HG02870 (cell line): ENCODE measurements at regions not wholly inside any gene's neighbourhood (a gene's known extent, or its start where the extent isn't known, plus 50 kb on each side); places are given as distances from the start of the nearest gene placed in this dataset.

Experiments used
- ATAC-seq: cut with Tn5 transposase; IDR thresholded peaks from one replicate; pipeline ENCODE4 v1.9.1; 2021; ENCODE audit warnings: mild to moderate bottlenecking, moderate library complexity; ENCODE audit not compliant: unreplicated experiment

- no peak for ATAC-seq
These were observed 49.8 kb downstream of the PLCE1 start for GRCh38 chr10:94043431-94043990.

- no peak for ATAC-seq
These were observed 52.4 kb downstream of the PLCE1 start for GRCh38 chr10:94046098-94046497.

GRCh38 chr10:94047293-94047692 lies 53.6 kb downstream of the PLCE1 start:
- no peak for ATAC-seq

GRCh38 chr10:94049911-94050310 lies 56.2 kb downstream of the PLCE1 start:
- no peak for ATAC-seq

GRCh38 chr10:94052281-94052680 lies 58.5 kb downstream of the PLCE1 start:
- no peak for ATAC-seq

- no peak for ATAC-seq
These were observed 59.4 kb downstream of the PLCE1 start for GRCh38 chr10:94052866-94053791.

- no peak for ATAC-seq
These were observed 65.6 kb downstream of the PLCE1 start for GRCh38 chr10:94059178-94059883.

GRCh38 chr10:94061026-94061425 lies 67.3 kb downstream of the PLCE1 start:
- ATAC-seq = no peak

GRCh38 chr10:94062611-94063010 lies 68.9 kb downstream of the PLCE1 start:
- ATAC-seq = no peak

GRCh38 chr10:94065362-94065761 lies 71.6 kb downstream of the PLCE1 start:
- ATAC-seq = no peak

GRCh38 chr10:94065787-94066186 lies 72.1 kb downstream of the PLCE1 start:
- no peak for ATAC-seq

- no peak for ATAC-seq
These were observed 72.7 kb downstream of the PLCE1 start for GRCh38 chr10:94066411-94066810.

GRCh38 chr10:94069884-94070283 lies 76.2 kb downstream of the PLCE1 start:
- no peak for ATAC-seq

- no peak for ATAC-seq
These were observed 80.7 kb downstream of the PLCE1 start for GRCh38 chr10:94074462-94074861.

- ATAC-seq = no peak
These were observed 81.8 kb downstream of the PLCE1 start for GRCh38 chr10:94075506-94075905.

- no peak for ATAC-seq
These were observed 82.7 kb downstream of the PLCE1 start for GRCh38 chr10:94076325-94076841.

GRCh38 chr10:94077042-94077441 lies 83.3 kb downstream of the PLCE1 start:
- no peak for ATAC-seq

GRCh38 chr10:94080108-94080507 lies 86.4 kb downstream of the PLCE1 start:
- ATAC-seq = no peak

- ATAC-seq = no peak
These were observed 90.0 kb downstream of the PLCE1 start for GRCh38 chr10:94083662-94084265.

- ATAC-seq = no peak
These were observed 90.6 kb downstream of the PLCE1 start for GRCh38 chr10:94084344-94084743.

GRCh38 chr10:94085288-94085687 lies 91.6 kb downstream of the PLCE1 start:
- no peak for ATAC-seq
